HL-60 (cell line): ENCODE measurements at regions not wholly inside any gene's neighbourhood (a gene's known extent, or its start where the extent isn't known, plus 50 kb on each side); places are given as distances from the start of the nearest gene placed in this dataset.

Experiments
- DNase-seq, 2 experiments: peaks; one replicate each; pipeline ENCODE4 v3.0.0-alpha.2; 2010 to 2020; ENCODE audit warnings: low read depth in 1 of 2, low spot score in 1 of 2
- H3K27ac ChIP-seq: fragments of 250-450 bp; sonication (Bioruptor Pico); replicated peaks from 2 replicates; pipeline ENCODE4 v1.5.1; 2020; ENCODE audit warnings: mild to moderate bottlenecking, moderate library complexity
- H3K27me3 ChIP-seq: fragments of 250-450 bp; sonication (Bioruptor Pico); 2 replicates; pipeline ENCODE4 v1.5.1; 2021; ENCODE audit warnings: mild to moderate bottlenecking, moderate library complexity; ENCODE audit not compliant: insufficient read depth, poor library complexity, severe bottlenecking
- H3K4me3 ChIP-seq: replicated peaks from 2 replicates; pipeline ENCODE4 v1.5.1; 2011; ENCODE audit warnings: mild to moderate bottlenecking, control low read depth, low read length; ENCODE audit not compliant: insufficient read depth
- GABPA ChIP-seq: IDR thresholded peaks from 2 replicates; pipeline ENCODE4 v1.6.1; 2012; ENCODE audit warnings: low read depth
- POLR2AphosphoS5 ChIP-seq: IDR thresholded peaks from 2 replicates; pipeline ENCODE4 v1.6.1; 2012; ENCODE audit warnings: low read depth
- SPI1 ChIP-seq: IDR thresholded peaks from 2 replicates; pipeline ENCODE4 v1.6.1; 2012; ENCODE audit warnings: low read depth, mild to moderate bottlenecking, borderline replicate concordance
- TF ChIP-seq, protein P1 (sequence below): IDR thresholded peaks from one replicate; pipeline ENCODE4 v1.5.1; 2011; ENCODE audit warnings: low read length, control low read depth, inconsistent platforms; ENCODE audit not compliant: insufficient read depth
- TF ChIP-seq, protein P2 (sequence below): IDR thresholded peaks from 2 replicates; pipeline ENCODE4 v1.6.1; 2012; ENCODE audit warnings: low read depth; ENCODE audit not compliant: insufficient replicate concordance

DNA sequence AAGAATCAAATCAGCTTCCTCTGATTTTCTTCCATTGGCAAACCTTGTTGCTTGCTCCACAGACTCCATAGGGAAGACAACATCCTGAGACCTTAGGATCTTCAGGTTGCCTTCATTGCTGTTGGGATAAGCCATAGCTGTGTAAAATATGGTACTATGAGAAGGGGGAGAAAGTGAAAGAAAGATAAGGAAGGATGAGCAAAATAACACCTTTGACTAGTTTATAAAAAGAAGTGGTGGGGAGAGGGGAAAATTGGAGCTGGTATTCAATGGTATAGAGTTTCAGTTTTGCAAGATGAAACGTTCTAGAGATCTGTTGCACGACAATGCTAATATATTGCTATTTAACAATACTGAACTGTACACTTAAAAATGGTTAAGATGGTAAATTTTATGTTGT, 180.4 kb upstream of the PHYHIPL start:
- no peak overlapping the region for H3K27ac ChIP-seq
- no peak for TF ChIP-seq SPI1
- TF ChIP-seq, protein P1, sequence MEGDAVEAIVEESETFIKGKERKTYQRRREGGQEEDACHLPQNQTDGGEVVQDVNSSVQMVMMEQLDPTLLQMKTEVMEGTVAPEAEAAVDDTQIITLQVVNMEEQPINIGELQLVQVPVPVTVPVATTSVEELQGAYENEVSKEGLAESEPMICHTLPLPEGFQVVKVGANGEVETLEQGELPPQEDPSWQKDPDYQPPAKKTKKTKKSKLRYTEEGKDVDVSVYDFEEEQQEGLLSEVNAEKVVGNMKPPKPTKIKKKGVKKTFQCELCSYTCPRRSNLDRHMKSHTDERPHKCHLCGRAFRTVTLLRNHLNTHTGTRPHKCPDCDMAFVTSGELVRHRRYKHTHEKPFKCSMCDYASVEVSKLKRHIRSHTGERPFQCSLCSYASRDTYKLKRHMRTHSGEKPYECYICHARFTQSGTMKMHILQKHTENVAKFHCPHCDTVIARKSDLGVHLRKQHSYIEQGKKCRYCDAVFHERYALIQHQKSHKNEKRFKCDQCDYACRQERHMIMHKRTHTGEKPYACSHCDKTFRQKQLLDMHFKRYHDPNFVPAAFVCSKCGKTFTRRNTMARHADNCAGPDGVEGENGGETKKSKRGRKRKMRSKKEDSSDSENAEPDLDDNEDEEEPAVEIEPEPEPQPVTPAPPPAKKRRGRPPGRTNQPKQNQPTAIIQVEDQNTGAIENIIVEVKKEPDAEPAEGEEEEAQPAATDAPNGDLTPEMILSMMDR = no peak
- no peak for TF ChIP-seq POLR2AphosphoS5
- TF ChIP-seq, protein P2, sequence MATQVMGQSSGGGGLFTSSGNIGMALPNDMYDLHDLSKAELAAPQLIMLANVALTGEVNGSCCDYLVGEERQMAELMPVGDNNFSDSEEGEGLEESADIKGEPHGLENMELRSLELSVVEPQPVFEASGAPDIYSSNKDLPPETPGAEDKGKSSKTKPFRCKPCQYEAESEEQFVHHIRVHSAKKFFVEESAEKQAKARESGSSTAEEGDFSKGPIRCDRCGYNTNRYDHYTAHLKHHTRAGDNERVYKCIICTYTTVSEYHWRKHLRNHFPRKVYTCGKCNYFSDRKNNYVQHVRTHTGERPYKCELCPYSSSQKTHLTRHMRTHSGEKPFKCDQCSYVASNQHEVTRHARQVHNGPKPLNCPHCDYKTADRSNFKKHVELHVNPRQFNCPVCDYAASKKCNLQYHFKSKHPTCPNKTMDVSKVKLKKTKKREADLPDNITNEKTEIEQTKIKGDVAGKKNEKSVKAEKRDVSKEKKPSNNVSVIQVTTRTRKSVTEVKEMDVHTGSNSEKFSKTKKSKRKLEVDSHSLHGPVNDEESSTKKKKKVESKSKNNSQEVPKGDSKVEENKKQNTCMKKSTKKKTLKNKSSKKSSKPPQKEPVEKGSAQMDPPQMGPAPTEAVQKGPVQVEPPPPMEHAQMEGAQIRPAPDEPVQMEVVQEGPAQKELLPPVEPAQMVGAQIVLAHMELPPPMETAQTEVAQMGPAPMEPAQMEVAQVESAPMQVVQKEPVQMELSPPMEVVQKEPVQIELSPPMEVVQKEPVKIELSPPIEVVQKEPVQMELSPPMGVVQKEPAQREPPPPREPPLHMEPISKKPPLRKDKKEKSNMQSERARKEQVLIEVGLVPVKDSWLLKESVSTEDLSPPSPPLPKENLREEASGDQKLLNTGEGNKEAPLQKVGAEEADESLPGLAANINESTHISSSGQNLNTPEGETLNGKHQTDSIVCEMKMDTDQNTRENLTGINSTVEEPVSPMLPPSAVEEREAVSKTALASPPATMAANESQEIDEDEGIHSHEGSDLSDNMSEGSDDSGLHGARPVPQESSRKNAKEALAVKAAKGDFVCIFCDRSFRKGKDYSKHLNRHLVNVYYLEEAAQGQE = no peak
- no peak for TF ChIP-seq GABPA
- H3K4me3 ChIP-seq = no peak overlapping the region
- no peaks in the 10 kb centered on the region for H3K27me3 ChIP-seq
- no peak for DNase-seq

GRCh38 chr10:58996866-58997265, 179.6 kb upstream of the PHYHIPL start:
- DNase-seq = no peak
- TF ChIP-seq POLR2AphosphoS5 = no peak
- TF ChIP-seq SPI1 = no peak
- TF ChIP-seq, protein P1 = no peak
- no peak for TF ChIP-seq GABPA
- TF ChIP-seq, protein P2 = no peak
- Histone ChIP-seq H3K4me3 (no peak overlapping the region), H3K27ac (no peak overlapping the region), H3K27me3 (no peaks in the 10 kb centered on the region)

DNA sequence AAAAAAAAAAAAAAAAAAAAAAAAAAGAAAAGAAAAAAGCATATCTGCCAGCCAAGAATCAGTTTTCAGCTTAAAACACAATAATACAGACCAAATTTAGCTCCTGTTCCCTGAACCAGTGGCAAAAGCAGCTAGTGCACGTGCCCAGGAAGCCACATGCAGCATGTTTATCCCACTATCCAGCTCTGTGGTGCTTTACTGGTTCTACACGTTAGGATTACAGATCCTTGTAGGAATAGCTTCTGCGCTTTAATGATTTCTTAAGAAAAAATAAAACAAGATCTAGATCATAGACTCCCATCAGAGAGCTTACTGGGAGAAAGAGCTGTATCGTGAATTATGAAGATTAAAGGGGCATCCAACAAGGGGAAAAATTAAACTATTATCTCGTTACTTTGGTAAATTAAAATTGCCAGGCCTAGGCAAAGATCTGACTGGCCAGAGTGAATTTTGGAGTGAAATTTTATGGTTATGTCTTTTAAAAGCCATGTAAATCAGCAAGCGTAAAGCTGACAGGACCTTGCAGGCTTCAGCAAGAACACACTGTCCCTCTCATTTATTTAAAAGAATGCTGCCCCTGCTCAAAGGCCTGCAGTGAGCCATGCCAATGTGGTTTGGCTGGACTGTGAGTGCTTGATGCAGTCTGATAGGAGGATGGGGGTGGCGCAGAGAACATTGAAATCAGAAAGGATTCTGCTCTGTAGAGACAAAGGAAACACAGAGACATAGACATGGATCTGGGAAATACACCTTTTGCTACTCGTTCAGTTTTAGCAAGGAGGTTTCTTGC, 177.3 kb upstream of the PHYHIPL start:
- DNase-seq = no peak
- no peak overlapping the region for H3K4me3 ChIP-seq
- no peak for TF ChIP-seq GABPA
- TF ChIP-seq, protein P1 = no peak
- TF ChIP-seq SPI1 = no peak
- TF ChIP-seq POLR2AphosphoS5 = no peak
- TF ChIP-seq, protein P2 = no peak
- H3K27ac ChIP-seq = no peak overlapping the region
- no peaks in the 10 kb centered on the region for H3K27me3 ChIP-seq
